ENCODE measurements at regions not wholly inside any gene's neighbourhood (a gene's known extent, or its start where the extent isn't known, plus 50 kb on each side); places are given as distances from the start of the nearest gene placed in this dataset.
A peak's percentile ranks its signal among the peaks of the same experiment; 100 is the strongest.

DNA sequence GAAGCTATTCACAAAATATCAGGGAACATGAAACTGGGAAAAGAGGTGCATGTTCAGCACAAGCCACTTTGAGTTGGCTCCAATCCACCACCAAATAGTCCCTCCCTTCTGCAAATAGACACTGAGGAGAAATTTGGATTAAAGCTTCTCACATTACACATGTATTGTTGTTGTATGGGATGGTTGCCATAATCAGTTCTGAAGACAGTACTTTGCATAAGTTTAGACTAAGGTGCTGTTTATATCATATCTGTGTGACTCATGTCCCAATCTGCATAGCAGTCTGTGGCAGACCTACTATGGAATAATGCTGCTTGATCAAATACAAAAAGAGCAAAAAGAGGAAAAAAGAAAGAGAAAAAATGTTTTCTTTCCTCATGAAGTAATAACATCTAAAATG, 376.7 kb upstream of the DDI1 start:
- H3K4me1 ChIP-seq (ENCODE audit: insufficient read depth, low read length): no peaks in the 10 kb centered on the region
- no peak for ATAC-seq (ENCODE audit: insufficient read depth, low read depth)
- TF ChIP-seq, protein P1, sequence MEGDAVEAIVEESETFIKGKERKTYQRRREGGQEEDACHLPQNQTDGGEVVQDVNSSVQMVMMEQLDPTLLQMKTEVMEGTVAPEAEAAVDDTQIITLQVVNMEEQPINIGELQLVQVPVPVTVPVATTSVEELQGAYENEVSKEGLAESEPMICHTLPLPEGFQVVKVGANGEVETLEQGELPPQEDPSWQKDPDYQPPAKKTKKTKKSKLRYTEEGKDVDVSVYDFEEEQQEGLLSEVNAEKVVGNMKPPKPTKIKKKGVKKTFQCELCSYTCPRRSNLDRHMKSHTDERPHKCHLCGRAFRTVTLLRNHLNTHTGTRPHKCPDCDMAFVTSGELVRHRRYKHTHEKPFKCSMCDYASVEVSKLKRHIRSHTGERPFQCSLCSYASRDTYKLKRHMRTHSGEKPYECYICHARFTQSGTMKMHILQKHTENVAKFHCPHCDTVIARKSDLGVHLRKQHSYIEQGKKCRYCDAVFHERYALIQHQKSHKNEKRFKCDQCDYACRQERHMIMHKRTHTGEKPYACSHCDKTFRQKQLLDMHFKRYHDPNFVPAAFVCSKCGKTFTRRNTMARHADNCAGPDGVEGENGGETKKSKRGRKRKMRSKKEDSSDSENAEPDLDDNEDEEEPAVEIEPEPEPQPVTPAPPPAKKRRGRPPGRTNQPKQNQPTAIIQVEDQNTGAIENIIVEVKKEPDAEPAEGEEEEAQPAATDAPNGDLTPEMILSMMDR (IDR thresholded peaks at IDR 0.05; ENCODE audit: borderline replicate concordance, extremely low read depth, low read length, poor library complexity, severe bottlenecking): no peak
- TF ChIP-seq EZH2 (IDR thresholded peaks at IDR 0.05; ENCODE audit: borderline replicate concordance, low read depth, low read length, severe bottlenecking): no peak
- no peak overlapping the region for H2AFZ ChIP-seq (ENCODE audit: low read depth, low read length)
- H3K9me3 ChIP-seq (ENCODE audit: insufficient read depth, low read length, severe bottlenecking): no peaks in the 10 kb centered on the region
- no peaks in the 10 kb centered on the region for H4K20me1 ChIP-seq (ENCODE audit: insufficient read depth, low read length)
- no peak for DNase-seq
- no peak overlapping the region for H3K27ac ChIP-seq (ENCODE audit: low read length)
- no peaks in the 10 kb centered on the region for H3K79me2 ChIP-seq (ENCODE audit: insufficient read depth, low read length)
- no peak overlapping the region for H3K9ac ChIP-seq (ENCODE audit: low read depth, low read length)
- no peak overlapping the region for H3K4me3 ChIP-seq (ENCODE audit: low read depth in 1 of 2, low read length in 2 of 2)
- no peaks in the 10 kb centered on the region for H3K36me3 ChIP-seq (ENCODE audit: insufficient read depth, low read length)
- no peaks in the 10 kb centered on the region for H3K27me3 ChIP-seq (ENCODE audit: insufficient read depth, low read length, poor library complexity)
- H3K4me2 ChIP-seq (ENCODE audit: insufficient read depth, low read length): no peak overlapping the region

DNA sequence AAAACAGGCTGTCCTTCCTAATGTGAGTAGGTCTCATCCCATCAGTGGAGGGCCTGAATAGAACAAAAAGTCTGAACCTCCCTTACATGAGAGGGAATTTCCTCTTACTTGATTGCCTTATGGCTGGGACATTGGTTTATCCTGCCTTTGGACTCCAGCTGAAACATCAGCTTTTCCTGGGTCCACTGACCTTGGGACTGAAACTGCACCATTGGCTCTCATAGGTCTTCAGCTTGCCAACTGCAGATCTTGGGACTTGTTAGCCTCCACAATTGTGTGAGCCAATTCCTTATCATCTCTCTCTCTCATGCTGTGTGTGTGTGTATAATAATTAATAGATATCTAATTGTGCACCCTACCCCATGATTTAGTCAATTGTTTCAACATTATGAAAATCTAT, 375.3 kb upstream of the DDI1 start:
- Histone ChIP-seq H3K79me2 (ENCODE audit: insufficient read depth, low read length) (no peaks in the 10 kb centered on the region), H3K9me3 (ENCODE audit: insufficient read depth, low read length, severe bottlenecking) (no peaks in the 10 kb centered on the region), H3K4me3 (ENCODE audit: low read depth in 1 of 2, low read length in 2 of 2) (no peak overlapping the region), H4K20me1 (ENCODE audit: insufficient read depth, low read length) (no peaks in the 10 kb centered on the region), H3K36me3 (ENCODE audit: insufficient read depth, low read length) (no peaks in the 10 kb centered on the region), H3K27me3 (ENCODE audit: insufficient read depth, low read length, poor library complexity) (no peaks in the 10 kb centered on the region), H3K9ac (ENCODE audit: low read depth, low read length) (no peak overlapping the region), H3K4me1 (ENCODE audit: insufficient read depth, low read length) (no peaks in the 10 kb centered on the region), H3K4me2 (ENCODE audit: insufficient read depth, low read length) (no peak overlapping the region), H2AFZ (ENCODE audit: low read depth, low read length) (no peak overlapping the region), H3K27ac (ENCODE audit: low read length) (no peak overlapping the region)
- TF ChIP-seq, protein P1 (IDR thresholded peaks at IDR 0.05; ENCODE audit: borderline replicate concordance, extremely low read depth, low read length, poor library complexity, severe bottlenecking): no peak
- no peak for TF ChIP-seq EZH2 (IDR thresholded peaks at IDR 0.05; ENCODE audit: borderline replicate concordance, low read depth, low read length, severe bottlenecking)
- DNase-seq (no peak), ATAC-seq (ENCODE audit: insufficient read depth, low read depth) (no peak)

DNA sequence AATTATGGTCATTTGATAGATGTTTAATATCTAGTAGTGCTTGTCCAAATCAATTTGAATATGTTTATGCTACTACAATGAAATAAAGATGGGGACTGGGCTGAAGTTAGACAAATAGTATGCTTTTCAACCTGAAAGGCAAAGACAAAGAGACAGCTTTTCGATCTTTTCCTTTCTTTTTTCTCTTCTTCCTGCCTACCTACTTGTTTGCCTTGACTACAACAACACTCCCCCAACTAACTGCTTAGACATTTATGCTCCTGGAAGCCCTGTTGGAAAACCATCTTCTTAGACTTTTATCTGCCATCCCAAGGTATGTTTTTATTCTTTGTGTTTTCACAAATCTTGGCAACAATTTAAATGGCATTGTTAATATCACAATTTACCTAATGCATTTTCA, 374.4 kb upstream of the DDI1 start:
- no peak overlapping the region for H3K27ac ChIP-seq (ENCODE audit: low read length)
- H3K27me3 ChIP-seq (ENCODE audit: insufficient read depth, low read length, poor library complexity): no peaks in the 10 kb centered on the region
- no peaks in the 10 kb centered on the region for H3K79me2 ChIP-seq (ENCODE audit: insufficient read depth, low read length)
- TF ChIP-seq, protein P1 (IDR thresholded peaks at IDR 0.05; ENCODE audit: borderline replicate concordance, extremely low read depth, low read length, poor library complexity, severe bottlenecking): no peak
- TF ChIP-seq EZH2 (IDR thresholded peaks at IDR 0.05; ENCODE audit: borderline replicate concordance, low read depth, low read length, severe bottlenecking): no peak
- no peak for DNase-seq
- H3K9ac ChIP-seq (ENCODE audit: low read depth, low read length): no peak overlapping the region
- H3K4me1 ChIP-seq (ENCODE audit: insufficient read depth, low read length): no peaks in the 10 kb centered on the region
- no peak for ATAC-seq (ENCODE audit: insufficient read depth, low read depth)
- H3K36me3 ChIP-seq (ENCODE audit: insufficient read depth, low read length): no peaks in the 10 kb centered on the region
- no peak overlapping the region for H2AFZ ChIP-seq (ENCODE audit: low read depth, low read length)
- no peaks in the 10 kb centered on the region for H4K20me1 ChIP-seq (ENCODE audit: insufficient read depth, low read length)
- no peak overlapping the region for H3K4me3 ChIP-seq (ENCODE audit: low read depth in 1 of 2, low read length in 2 of 2)
- H3K4me2 ChIP-seq (ENCODE audit: insufficient read depth, low read length): no peak overlapping the region
- H3K9me3 ChIP-seq (ENCODE audit: insufficient read depth, low read length, severe bottlenecking): no peaks in the 10 kb centered on the region

DNA sequence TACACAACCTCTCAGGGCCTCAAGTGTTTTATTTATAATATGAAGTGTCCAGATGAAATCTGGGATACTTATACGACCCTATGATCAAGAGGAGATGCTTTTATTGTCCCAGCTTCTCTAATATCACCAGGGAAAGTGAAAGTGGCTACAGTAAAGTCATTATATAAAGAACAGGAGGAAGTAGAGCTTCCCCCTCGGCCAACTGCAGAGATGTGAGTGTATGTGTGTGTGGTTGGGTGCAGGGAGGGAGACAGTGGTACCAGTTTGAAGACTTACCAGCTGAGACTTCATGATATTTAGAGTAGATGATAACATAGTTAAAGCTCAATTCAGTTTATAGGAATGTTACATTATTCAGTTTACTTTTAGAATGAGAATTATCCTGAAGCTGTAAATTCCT, 373.6 kb upstream of the DDI1 start:
- no peak overlapping the region for H3K4me2 ChIP-seq (ENCODE audit: insufficient read depth, low read length)
- H3K4me3 ChIP-seq (ENCODE audit: low read depth in 1 of 2, low read length in 2 of 2): no peak overlapping the region
- TF ChIP-seq, protein P1 (IDR thresholded peaks at IDR 0.05; ENCODE audit: borderline replicate concordance, extremely low read depth, low read length, poor library complexity, severe bottlenecking): no peak
- no peak for TF ChIP-seq EZH2 (IDR thresholded peaks at IDR 0.05; ENCODE audit: borderline replicate concordance, low read depth, low read length, severe bottlenecking)
- ATAC-seq (ENCODE audit: insufficient read depth, low read depth) (peak; percentile 73), DNase-seq (peak; percentile 17)
- H3K4me1 ChIP-seq (ENCODE audit: insufficient read depth, low read length): no peaks in the 10 kb centered on the region
- no peaks in the 10 kb centered on the region for H4K20me1 ChIP-seq (ENCODE audit: insufficient read depth, low read length)
- no peak overlapping the region for H3K9ac ChIP-seq (ENCODE audit: low read depth, low read length)
- no peak overlapping the region for H2AFZ ChIP-seq (ENCODE audit: low read depth, low read length)
- H3K36me3 ChIP-seq (ENCODE audit: insufficient read depth, low read length): no peaks in the 10 kb centered on the region
- no peaks in the 10 kb centered on the region for H3K79me2 ChIP-seq (ENCODE audit: insufficient read depth, low read length)
- no peaks in the 10 kb centered on the region for H3K9me3 ChIP-seq (ENCODE audit: insufficient read depth, low read length, severe bottlenecking)
- H3K27ac ChIP-seq (ENCODE audit: low read length): no peak overlapping the region
- H3K27me3 ChIP-seq (ENCODE audit: insufficient read depth, low read length, poor library complexity): no peaks in the 10 kb centered on the region

Data from DND-41 (cell line).